ENCODE measurements at regions not wholly inside any gene's neighbourhood (a gene's known extent, or its start where the extent isn't known, plus 50 kb on each side); places are given as distances from the start of the nearest gene placed in this dataset.
A peak's percentile ranks its signal among the peaks of the same experiment; 100 is the strongest.

DNA sequence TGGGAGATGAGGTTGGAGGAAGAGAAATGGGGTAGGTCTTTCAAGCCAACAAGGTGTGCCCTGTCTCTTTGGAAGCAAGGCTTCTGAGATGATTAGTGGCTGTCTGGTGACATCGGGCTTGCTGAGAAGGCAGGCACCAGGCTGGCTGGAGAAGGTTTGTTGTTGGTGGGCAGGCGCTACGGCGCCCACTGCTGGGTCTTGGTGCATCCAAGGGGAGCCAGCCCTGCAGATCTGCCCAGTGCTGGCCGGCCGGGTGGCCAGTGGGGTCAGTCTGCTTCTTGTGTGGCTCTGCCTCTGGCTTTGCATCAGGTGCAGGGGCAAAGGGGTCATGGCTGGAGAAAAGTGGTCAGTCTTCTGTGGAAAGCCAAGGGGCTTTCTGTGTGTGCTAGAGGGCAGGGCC is 126.2 kb downstream of the TLR5 start (continued):
- no peak for TF ChIP-seq ZNF274 (IDR thresholded peaks at IDR 0.05; ENCODE audit: borderline replicate concordance, low read depth, low read length)
- TF ChIP-seq KAT7 (CRISPR knock-in tag; IDR thresholded peaks at IDR 0.05; ENCODE audit: borderline replicate concordance), result no peak

DNA sequence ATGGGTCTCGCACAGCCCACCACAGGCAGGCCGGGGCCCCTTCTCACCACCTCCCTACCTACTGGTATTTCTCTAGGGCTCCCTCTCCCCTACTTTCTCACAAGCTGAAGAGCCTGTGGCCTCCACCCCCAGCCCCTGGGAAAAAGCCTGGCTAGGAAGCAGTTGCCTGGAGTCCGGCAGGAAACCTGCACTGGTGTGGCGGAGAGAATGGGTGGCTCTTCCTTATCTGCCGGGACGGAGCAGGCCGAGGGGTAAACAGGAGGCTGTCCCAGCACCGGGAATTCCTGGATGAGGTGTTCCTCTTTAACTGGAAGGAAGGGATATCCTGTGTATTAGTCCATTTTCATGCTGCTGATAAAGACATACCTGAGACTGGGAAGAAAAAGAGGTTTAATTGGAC is 125.8 kb downstream of the TLR5 start:
- ATAC-seq, result no peak
- no peak overlapping the region for H2AFZ ChIP-seq (ENCODE audit: low read depth, low read length)
- no peaks in the 10 kb centered on the region for H3K9me3 ChIP-seq (replicated peaks; ENCODE audit: control insufficient read depth, insufficient read depth, low read depth, low read length)
- 2% methylated on average over 8 of the region's 8 CpGs for WGBS (ENCODE audit: insufficient coverage, low coverage, missing lambda C conversion rate)
- H3K27me3 ChIP-seq (ENCODE audit: control insufficient read depth in 2 of 2, insufficient read depth in 2 of 2, low read length in 2 of 2), result peaks cover 15 to 39% of the 10 kb centered on the region in 2 experiments; a peak in 3 of 5 replicates
- H3K79me2 ChIP-seq (ENCODE audit: control insufficient read depth, insufficient read depth, low read length), result no peaks in the 10 kb centered on the region
- peaks cover 3% of the 10 kb centered on the region for H3K9me1 ChIP-seq (ENCODE audit: control insufficient read depth, insufficient read depth, low read length)
- BruUV-seq (replicated peaks), result no TSS peak
- in situ Hi-C loops (cut with MboI), result no loop called here
- H3K4me2 ChIP-seq (ENCODE audit: insufficient read depth, low read length), result no peak overlapping the region
- H3K4me3 ChIP-seq, result no peak overlapping the region
- ChIA-PET POLR2A (no interaction called here), CTCF (ENCODE audit: low intra/inter-chr PET ratio) (no interaction called here)
- no peak for FAIRE-seq
- intact Hi-C loops (cut with micrococcal nuclease), result no loop called here
- H3K27ac ChIP-seq (ENCODE audit: extremely low read depth, low read depth, low read length), result no peak overlapping the region
- peak overlapping the region in 1 of 2 experiments; percentile 45; a peak in 1 of 4 replicates for H3K9ac ChIP-seq (ENCODE audit: insufficient read depth in 1 of 2, low read depth in 2 of 2, low read length in 2 of 2)
- DNase-seq (ENCODE audit: extremely low read depth in 1 of 4, low spot score in 3 of 4), result no peak
- H4K20me1 ChIP-seq (replicated peaks; ENCODE audit: control insufficient read depth, insufficient read depth, low read length), result no peaks in the 10 kb centered on the region
- no peaks in the 10 kb centered on the region for H3K36me3 ChIP-seq (ENCODE audit: control insufficient read depth, insufficient read depth, low read length)
- H3K4me1 ChIP-seq (replicated peaks in 1 of 2; ENCODE audit: control insufficient read depth in 2 of 2, insufficient read depth in 2 of 2, low read length in 2 of 2), result no peaks in the 10 kb centered on the region
- TF ChIP-seq, protein P1, sequence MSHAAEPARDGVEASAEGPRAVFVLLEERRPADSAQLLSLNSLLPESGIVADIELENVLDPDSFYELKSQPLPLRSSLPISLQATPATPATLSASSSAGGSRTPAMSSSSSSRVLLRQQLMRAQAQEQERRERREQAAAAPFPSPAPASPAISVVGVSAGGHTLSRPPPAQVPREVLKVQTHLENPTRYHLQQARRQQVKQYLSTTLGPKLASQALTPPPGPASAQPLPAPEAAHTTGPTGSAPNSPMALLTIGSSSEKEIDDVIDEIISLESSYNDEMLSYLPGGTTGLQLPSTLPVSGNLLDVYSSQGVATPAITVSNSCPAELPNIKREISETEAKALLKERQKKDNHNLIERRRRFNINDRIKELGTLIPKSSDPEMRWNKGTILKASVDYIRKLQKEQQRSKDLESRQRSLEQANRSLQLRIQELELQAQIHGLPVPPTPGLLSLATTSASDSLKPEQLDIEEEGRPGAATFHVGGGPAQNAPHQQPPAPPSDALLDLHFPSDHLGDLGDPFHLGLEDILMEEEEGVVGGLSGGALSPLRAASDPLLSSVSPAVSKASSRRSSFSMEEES (CRISPR knock-in tag; IDR thresholded peaks at IDR 0.05), result no peak
- TF ChIP-seq, protein P2, sequence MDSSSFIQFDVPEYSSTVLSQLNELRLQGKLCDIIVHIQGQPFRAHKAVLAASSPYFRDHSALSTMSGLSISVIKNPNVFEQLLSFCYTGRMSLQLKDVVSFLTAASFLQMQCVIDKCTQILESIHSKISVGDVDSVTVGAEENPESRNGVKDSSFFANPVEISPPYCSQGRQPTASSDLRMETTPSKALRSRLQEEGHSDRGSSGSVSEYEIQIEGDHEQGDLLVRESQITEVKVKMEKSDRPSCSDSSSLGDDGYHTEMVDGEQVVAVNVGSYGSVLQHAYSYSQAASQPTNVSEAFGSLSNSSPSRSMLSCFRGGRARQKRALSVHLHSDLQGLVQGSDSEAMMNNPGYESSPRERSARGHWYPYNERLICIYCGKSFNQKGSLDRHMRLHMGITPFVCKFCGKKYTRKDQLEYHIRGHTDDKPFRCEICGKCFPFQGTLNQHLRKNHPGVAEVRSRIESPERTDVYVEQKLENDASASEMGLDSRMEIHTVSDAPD (CRISPR knock-in tag; IDR thresholded peaks at IDR 0.05), result no peak
- TF ChIP-seq HMG20B (CRISPR knock-in tag; IDR thresholded peaks at IDR 0.05) (no peak), SAP30 (IDR thresholded peaks at IDR 0.05; ENCODE audit: borderline replicate concordance, insufficient read depth, low read depth, low read length, poor library complexity, severe bottlenecking) (no peak), HDAC3 (IDR thresholded peaks at IDR 0.05; ENCODE audit: borderline replicate concordance, partially characterized antibody) (no peak), CBX3 (IDR thresholded peaks at IDR 0.05; ENCODE audit: borderline replicate concordance in 1 of 2, low read length in 2 of 2) (no peak), POLR2A (conservative IDR thresholded peaks at IDR 0.05) (no peak), NR4A1 (CRISPR knock-in tag; IDR thresholded peaks at IDR 0.05) (no peak), NR4A1 (tag; IDR thresholded peaks at IDR 0.05) (no peak)
- TF ChIP-seq, protein P3, sequence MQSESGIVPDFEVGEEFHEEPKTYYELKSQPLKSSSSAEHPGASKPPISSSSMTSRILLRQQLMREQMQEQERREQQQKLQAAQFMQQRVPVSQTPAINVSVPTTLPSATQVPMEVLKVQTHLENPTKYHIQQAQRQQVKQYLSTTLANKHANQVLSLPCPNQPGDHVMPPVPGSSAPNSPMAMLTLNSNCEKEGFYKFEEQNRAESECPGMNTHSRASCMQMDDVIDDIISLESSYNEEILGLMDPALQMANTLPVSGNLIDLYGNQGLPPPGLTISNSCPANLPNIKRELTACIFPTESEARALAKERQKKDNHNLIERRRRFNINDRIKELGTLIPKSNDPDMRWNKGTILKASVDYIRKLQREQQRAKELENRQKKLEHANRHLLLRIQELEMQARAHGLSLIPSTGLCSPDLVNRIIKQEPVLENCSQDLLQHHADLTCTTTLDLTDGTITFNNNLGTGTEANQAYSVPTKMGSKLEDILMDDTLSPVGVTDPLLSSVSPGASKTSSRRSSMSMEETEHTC (IDR thresholded peaks at IDR 0.05), result no peak
- TF ChIP-seq, protein P4, sequence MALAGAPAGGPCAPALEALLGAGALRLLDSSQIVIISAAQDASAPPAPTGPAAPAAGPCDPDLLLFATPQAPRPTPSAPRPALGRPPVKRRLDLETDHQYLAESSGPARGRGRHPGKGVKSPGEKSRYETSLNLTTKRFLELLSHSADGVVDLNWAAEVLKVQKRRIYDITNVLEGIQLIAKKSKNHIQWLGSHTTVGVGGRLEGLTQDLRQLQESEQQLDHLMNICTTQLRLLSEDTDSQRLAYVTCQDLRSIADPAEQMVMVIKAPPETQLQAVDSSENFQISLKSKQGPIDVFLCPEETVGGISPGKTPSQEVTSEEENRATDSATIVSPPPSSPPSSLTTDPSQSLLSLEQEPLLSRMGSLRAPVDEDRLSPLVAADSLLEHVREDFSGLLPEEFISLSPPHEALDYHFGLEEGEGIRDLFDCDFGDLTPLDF (CRISPR knock-in tag; IDR thresholded peaks at IDR 0.05), result no peak
- TF ChIP-seq, protein P5, sequence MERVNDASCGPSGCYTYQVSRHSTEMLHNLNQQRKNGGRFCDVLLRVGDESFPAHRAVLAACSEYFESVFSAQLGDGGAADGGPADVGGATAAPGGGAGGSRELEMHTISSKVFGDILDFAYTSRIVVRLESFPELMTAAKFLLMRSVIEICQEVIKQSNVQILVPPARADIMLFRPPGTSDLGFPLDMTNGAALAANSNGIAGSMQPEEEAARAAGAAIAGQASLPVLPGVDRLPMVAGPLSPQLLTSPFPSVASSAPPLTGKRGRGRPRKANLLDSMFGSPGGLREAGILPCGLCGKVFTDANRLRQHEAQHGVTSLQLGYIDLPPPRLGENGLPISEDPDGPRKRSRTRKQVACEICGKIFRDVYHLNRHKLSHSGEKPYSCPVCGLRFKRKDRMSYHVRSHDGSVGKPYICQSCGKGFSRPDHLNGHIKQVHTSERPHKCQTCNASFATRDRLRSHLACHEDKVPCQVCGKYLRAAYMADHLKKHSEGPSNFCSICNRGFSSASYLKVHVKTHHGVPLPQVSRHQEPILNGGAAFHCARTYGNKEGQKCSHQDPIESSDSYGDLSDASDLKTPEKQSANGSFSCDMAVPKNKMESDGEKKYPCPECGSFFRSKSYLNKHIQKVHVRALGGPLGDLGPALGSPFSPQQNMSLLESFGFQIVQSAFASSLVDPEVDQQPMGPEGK (CRISPR knock-in tag; IDR thresholded peaks at IDR 0.05; ENCODE audit: borderline replicate concordance), result no peak
